NCI-H2196 treated with DMSO at 0.1 percent for 48 hours (cell line): ENCODE measurements at regions not wholly inside any gene's neighbourhood (a gene's known extent, or its start where the extent isn't known, plus 50 kb on each side); places are given as distances from the start of the nearest gene placed in this dataset.

Experiments
- DNase-seq: peaks from one replicate; lab custom pipeline; 2025; ENCODE audit not compliant: unreplicated experiment; lab: John Stamatoyannopoulos, UW

- no peak for DNase-seq
Measured at GRCh38 chr1:165034136-165034809, 322.2 kb downstream of the LMX1A start.

- no peak for DNase-seq
Measured at GRCh38 chr1:165031001-165031400, 325.5 kb downstream of the LMX1A start.

- DNase-seq, result no peak
Measured at GRCh38 chr1:165025805-165026204, 330.7 kb downstream of the LMX1A start.

- no peak for DNase-seq
Measured at GRCh38 chr1:165014753-165015152, 341.8 kb downstream of the LMX1A start.

GRCh38 chr1:165011991-165012531 lies 344.5 kb downstream of the LMX1A start:
- DNase-seq, result no peak

- DNase-seq, result no peak
Measured at GRCh38 chr1:165011186-165011585, 345.3 kb downstream of the LMX1A start.

- no peak for DNase-seq
Measured at GRCh38 chr1:165010418-165011070, 346.0 kb downstream of the LMX1A start.

- DNase-seq, result no peak
Measured at GRCh38 chr1:165006831-165007230, 349.7 kb downstream of the LMX1A start.

- DNase-seq, result no peak
Measured at GRCh38 chr1:164999146-164999545, 357.4 kb downstream of the LMX1A start.

- no peak for DNase-seq
Measured at GRCh38 chr1:164991763-164992314, 364.7 kb downstream of the LMX1A start.

- DNase-seq, result no peak
Measured at GRCh38 chr1:164983023-164983650, 373.4 kb downstream of the LMX1A start.

GRCh38 chr1:164982545-164982944 lies 374.0 kb downstream of the LMX1A start:
- no peak for DNase-seq

- DNase-seq, result no peak
Measured at GRCh38 chr1:164977561-164977960, 379.0 kb downstream of the LMX1A start.

- DNase-seq, result no peak
Measured at GRCh38 chr1:164971921-164972415, 384.5 kb downstream of the LMX1A start.

GRCh38 chr1:164971391-164971790 lies 385.1 kb downstream of the LMX1A start:
- no peak for DNase-seq

GRCh38 chr1:164969253-164969652 lies 387.3 kb downstream of the LMX1A start:
- no peak for DNase-seq

GRCh38 chr1:164967300-164967699 lies 389.2 kb downstream of the LMX1A start:
- no peak for DNase-seq

GRCh38 chr1:164961715-164962114 lies 394.8 kb downstream of the LMX1A start:
- no peak for DNase-seq

- no peak for DNase-seq
Measured at GRCh38 chr1:164958982-164959768, 397.3 kb downstream of the LMX1A start.

GRCh38 chr1:164953815-164954214 lies 394.8 kb downstream of the PBX1 start:
- no peak for DNase-seq

- DNase-seq, result no peak
Measured at GRCh38 chr1:164953098-164953497, 394.1 kb downstream of the PBX1 start.
